ENCODE measurements at regions not wholly inside any gene's neighbourhood (a gene's known extent, or its start where the extent isn't known, plus 50 kb on each side); places are given as distances from the start of the nearest gene placed in this dataset.

DNA sequence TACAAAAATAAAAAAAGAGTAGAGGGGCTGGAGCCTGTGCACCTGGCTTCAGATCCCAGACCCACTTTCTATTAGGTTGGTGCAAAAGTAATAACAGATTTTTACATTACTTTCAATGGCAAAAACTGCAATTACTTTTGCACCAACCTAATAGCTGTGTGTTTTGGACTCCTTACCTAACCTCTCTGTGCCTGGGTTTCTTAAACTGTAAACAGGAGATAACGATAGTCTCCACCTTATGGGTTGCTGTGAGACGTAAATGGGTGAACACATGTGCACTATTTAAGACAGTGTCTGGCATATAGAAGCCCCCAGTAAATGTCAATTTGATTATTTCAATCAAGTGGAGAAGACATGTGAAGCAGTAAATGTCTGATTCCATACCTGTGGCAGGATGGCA is 89.7 kb downstream of the TFAP2C start:
- no peak for TF ChIP-seq CTCF (IDR thresholded peaks at IDR 0.05)
- no peak for TF ChIP-seq POLR2AphosphoS5 (IDR thresholded peaks at IDR 0.05)
